Left ventricle myocardium superior (tissue), 1 donor: ENCODE measurements at regions not wholly inside any gene's neighbourhood (a gene's known extent, or its start where the extent isn't known, plus 50 kb on each side); places are given as distances from the start of the nearest gene placed in this dataset.
A peak's percentile ranks its signal among the peaks of the same experiment; 100 is the strongest.

Experiments
- ATAC-seq: fragments of 200-7000 bp; cut with Tn5 transposase; one replicate; pipeline ENCODE4 v1.9.1; 2020; ENCODE audit warnings: mild to moderate bottlenecking, moderate library complexity
- DNase-seq: peaks from one replicate; pipeline ENCODE4 v3.0.0-alpha.2; 2020
- intact Hi-C: fragments of 100-400 bp; cut with micrococcal nuclease; formaldehyde crosslinking; loops from one replicate; pipeline ENCODE4 v1.11.0; 2022
- donor health status: DM: no; HTN: yes; CAD: no; lungs with severe emphysema.

- intact Hi-C loops: no loop called here
- ATAC-seq (peak; percentile 44), DNase-seq (no peak)
These were observed 317.5 kb upstream of the SLCO3A1 start for GRCh38 chr15:91535856-91536500.

GRCh38 chr15:91537856-91538255, 315.7 kb upstream of the SLCO3A1 start:
- DNase-seq (no peak), ATAC-seq (no peak)
- intact Hi-C loops: no loop called here

GRCh38 chr15:91538782-91539181, 314.7 kb upstream of the SLCO3A1 start:
- DNase-seq: no peak
- ATAC-seq: no peak
- intact Hi-C loops: no loop called here

- DNase-seq (no peak), ATAC-seq (no peak)
- intact Hi-C loops: no loop called here
These were observed 312.2 kb upstream of the SLCO3A1 start for GRCh38 chr15:91541286-91541685.

GRCh38 chr15:91542226-91542625, 311.3 kb upstream of the SLCO3A1 start:
- DNase-seq (no peak), ATAC-seq (peak; percentile 24)
- intact Hi-C loops: no loop called here

DNA sequence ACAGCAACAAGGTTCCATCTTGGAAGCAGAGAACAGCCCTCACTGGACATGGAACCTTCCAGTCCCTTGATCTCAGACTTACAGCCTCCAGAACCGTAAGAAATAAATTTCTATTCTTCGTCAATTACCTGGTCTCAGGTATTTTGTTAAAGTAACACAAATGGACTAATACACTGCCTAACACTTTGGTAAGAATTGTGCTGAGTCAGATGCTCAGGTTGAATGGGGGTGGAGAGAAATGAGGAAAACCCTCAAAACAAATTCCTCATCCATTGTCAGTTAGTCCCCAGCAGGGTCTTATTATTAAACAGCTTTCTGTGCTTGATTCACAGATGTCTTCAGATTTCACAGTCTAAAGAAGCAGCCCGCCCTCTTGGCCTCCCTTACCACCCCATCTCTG, 306.2 kb upstream of the SLCO3A1 start:
- no peak for ATAC-seq
- DNase-seq: no peak
- intact Hi-C loops: no loop called here

DNA sequence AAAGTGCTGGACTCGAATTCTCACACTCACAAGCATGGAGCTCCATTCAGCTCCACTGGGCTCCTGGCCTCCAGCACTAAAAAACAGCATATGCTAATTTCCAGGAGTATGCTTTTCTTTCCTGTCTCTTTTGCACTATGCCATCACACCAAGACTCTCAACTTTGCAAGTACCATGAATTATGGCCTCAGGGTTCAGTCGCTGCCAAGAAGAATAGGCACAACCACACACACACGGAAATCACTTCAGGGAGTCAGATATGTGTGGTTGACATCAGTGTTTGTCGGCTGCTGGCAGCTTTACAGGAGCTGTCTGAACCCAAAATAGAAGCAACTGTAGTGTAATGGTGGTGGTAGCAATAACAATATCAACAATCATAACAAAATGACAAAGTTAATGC, 305.0 kb upstream of the SLCO3A1 start:
- peak; percentile 72 for DNase-seq
- intact Hi-C loops: no loop called here

DNA sequence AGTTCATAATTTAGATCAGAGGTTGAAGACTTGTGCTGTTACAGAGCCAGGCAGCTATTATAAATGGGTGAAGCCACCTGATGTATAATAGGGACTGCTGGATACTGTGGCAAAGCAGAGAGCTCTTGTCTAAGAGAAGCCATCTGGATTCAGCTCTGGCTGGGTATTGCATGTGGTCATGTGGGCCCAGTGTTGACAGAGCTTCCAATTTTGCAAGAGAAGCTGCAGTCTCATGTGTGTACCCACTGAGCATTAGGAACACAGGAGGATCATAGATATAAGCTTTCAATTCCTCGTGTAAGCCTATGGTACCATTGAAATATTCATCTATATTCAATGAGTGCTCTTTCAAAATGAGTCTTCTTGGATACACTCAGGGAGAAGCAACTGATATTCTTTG, 303.9 kb upstream of the SLCO3A1 start:
- ATAC-seq (peak; percentile 30), DNase-seq (no peak)
- intact Hi-C loops: no loop called here

More for the DNA sequence above, 305.0 kb upstream of the SLCO3A1 start:
- peak; percentile 91 for ATAC-seq

DNA sequence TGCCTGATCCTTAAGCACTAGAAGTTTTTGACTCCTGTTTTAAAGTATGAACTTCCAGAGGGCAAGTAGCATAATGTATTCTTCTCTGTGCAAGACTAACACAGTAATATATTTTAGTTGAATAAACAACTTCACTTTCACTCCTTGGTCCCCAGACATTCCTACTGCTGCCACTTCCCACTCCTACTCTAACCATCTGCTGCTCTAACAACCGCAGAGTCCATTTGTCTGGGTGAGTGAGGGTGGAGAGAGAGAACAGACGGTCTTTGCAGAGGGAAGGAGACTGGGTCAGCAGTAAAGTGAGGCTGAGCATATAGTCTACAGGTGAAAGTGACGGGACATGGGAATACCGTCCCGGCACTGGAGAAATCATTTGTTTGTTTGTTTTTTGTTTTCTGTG, 301.0 kb upstream of the SLCO3A1 start:
- DNase-seq (no peak), ATAC-seq (peak; percentile 37)
- intact Hi-C loops: no loop called here

- ATAC-seq: no peak
- intact Hi-C loops: no loop called here
These were observed 300.2 kb upstream of the SLCO3A1 start for GRCh38 chr15:91553196-91553854.

DNA sequence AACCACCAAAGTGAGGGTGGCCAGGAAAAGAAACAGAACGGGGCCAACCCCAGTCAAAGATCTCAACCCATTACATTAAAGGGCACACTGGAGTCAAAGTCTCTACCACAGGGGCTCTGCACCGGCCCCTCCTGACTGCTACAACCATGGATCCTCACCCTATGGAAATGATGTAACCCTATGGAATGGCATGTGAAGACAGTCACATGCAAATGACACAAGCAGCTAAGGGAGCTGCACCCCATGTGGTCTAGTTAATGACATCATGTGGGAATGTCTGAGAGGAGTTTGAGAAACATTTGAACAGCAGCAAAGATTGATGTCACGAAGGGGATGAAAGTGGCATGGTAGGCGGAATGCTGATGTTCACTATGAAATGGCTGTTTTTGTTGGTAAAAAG, 298.2 kb upstream of the SLCO3A1 start:
- intact Hi-C loops: no loop called here
- ATAC-seq: no peak
- no peak for DNase-seq

More at GRCh38 chr15:91553196-91553854, 300.2 kb upstream of the SLCO3A1 start:
- DNase-seq: no peak

DNA sequence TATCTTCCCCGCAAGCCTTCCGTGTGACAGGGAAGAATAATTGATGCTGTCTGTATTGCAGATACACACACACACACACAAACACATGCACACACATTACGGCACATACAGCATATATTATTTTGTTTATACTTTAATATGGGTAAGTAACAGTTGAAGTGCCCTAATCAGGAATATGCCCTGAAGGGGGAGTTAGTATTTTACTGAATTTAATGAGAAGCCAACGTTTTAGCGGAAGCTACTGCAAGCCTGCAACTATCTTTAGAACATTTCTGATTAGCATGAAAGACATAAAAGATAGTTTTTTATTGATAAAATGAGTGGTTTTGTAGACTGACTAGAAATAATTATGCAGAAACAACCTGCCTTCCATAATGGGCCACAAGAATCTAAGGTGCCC, 296.6 kb upstream of the SLCO3A1 start:
- intact Hi-C loops: no loop called here
- ATAC-seq (no peak), DNase-seq (no peak)

DNA sequence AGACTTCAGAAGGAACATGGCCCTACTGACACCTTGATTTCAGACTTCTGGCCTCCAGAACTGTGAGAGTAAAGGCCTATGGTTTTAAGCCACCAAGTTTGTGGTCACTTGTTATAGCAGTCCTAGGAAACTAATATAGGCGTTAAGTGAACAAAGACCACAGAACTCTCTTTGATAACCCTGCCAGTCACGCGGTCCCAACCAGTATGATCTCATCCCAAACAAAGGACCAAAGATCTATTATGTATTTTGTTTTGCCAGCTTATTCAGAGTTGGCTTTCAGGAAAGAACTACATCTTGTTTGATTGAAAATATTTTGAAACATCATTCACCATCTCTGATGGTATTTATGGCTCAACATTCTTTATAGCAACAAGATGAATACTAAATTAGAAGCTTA, 294.4 kb upstream of the SLCO3A1 start:
- intact Hi-C loops: no loop called here
- ATAC-seq: no peak

DNA sequence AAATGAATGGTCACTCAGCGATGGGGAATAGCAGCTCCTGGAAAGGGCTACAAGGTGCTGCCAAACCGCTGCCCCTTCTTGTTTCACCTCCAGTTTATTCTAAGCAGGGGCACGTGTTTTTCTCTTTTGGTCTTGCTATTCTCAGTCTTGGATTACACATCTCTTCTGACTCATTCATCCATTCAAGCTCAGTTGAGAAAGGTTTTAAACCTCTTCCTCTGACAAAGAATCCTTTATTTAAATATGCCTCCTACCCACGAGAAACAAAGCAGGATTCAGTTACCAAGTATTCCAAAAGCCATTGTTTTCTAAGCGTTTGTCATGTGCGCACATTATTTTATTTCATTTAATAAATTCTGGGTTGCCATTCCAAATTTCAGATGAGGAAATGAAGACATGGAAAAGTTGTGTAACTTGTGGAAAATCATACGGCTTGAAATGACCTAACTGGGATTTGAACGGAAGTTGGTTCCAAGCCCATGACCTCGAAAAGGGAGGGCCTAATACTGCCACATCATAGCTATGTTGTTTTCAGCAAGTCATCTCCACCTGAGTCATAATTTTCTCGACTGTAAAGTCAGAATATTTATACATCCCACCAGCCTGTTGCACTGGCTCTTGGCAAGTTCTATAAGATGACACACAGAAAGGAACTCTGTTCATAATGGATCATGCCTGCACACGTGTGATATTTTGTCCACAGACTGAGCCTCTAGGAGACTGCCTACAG, 292.0 kb upstream of the SLCO3A1 start:
- peak; percentile 90 for ATAC-seq
- DNase-seq: no peak
- intact Hi-C loops: no loop called here

More for the DNA sequence above, 294.4 kb upstream of the SLCO3A1 start:
- no peak for DNase-seq

DNA sequence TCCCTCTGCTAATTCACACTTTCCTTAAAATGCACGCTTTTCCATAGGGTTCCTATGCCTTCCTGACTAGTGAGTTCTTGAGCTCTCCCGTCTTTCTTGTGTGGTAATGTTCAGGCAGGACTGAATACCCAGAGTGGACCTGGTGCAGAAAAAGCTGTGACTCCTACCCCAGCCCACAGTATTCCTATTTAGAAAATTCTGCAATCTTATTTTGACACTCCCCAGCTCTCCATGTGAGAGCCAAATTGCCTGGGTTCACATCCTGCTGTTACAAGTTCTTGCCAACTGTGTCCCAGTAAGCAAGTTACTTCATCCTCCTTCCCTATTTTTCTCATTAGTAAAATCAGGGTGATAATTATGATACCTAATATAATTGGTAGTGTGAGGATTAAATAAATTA, 290.8 kb upstream of the SLCO3A1 start:
- intact Hi-C loops: no loop called here
- DNase-seq (no peak), ATAC-seq (peak; percentile 77)

DNA sequence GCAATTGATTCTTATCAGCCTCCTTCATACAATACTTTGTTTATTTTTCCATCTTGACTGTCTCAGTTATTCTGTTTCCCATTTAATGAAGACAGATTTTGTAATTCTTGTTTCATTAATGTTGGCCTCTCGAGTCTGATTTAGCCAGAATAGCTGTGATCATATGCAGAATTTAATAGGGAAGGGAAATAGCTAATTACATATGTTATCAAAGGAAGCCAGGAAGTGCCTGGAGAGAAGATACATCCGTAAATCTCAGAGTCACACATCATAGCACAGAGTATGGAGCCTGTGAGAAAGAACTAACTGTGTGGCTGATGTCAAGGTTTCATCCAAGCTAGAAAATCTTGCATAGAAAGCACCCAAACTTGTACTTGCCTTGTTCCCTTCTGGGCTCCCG, 288.9 kb upstream of the SLCO3A1 start:
- ATAC-seq (no peak), DNase-seq (no peak)
- intact Hi-C loops: no loop called here

DNA sequence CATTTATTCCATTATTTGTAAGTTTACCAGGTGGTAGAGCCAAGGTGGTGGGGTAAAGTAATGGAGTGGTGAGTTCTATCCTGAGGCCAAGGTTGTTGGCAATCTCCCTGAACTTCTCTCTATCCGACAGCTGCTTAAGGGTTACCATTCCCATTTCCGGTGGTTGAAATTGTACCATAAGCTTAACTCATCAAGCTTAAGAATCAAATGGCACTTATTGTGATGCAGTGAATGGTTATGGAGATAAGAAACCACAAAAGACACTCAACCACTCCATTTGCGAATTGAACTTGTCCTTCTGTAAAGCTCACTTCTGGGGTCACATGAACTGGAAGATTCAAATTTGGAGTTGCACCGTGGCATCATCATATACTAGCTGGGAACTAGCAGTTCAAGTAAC, 287.4 kb upstream of the SLCO3A1 start:
- intact Hi-C loops: no loop called here
- no peak for DNase-seq
- no peak for ATAC-seq

DNA sequence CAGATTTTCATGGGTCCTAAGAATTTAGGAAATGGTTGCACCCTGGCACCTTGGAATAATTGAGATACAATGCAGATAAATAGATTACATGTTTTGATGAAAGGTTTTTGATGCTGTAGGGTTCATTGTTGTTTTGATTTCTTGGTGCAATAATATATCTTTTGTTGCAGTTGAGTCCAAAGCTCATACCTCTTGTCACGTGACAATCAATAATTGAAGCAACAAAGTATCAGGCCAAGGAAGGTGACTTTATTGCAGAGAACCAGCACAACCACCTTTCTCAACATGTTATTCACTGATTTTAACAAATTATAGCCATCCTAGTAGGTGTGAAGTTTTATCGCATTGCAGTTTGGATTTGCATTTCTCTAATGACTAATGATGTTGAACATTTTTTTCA, 285.5 kb upstream of the SLCO3A1 start:
- no peak for DNase-seq
- intact Hi-C loops: no loop called here
- ATAC-seq: no peak

DNA sequence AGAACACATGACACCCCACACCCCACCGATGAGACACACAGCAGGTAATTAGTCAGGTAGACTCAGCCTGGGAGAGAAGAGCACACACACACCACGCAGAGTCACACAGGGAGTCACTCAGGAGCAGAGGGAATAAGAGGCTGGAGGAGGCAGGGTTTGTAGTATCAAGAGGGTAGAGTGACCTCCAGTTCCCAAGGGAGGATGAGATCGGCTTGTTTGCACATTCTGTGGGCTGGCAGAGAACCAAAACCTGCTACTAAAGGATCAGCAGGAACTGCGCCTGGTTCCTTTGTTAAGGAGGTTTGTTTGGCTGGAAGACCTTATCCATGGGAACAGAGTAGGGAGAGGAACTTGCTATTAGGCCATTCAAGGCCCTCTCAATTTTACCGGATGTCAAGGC, 281.4 kb upstream of the SLCO3A1 start:
- DNase-seq (no peak), ATAC-seq (peak; percentile 12)
- intact Hi-C loops: no loop called here

GRCh38 chr15:91576096-91576495, 277.4 kb upstream of the SLCO3A1 start:
- ATAC-seq (no peak), DNase-seq (no peak)
- intact Hi-C loops: no loop called here

DNA sequence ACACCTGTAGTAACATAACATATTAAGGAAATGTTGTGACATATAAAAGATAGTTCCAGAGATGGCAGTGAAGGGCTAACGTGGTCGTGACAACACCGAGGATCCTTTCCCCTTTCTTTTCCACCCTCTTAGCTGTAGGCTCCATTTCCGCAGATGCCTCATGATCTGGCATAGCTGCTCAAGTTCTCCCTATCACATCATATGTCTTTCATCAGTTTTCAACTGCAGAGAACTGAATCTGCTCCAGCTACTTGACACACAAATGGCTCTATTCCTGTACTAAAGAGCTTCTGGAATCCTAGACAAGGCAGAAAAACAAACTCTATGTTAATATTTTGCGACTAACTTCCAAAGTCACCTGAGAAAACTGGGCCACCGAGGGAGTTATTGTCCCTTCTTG, 275.0 kb upstream of the SLCO3A1 start:
- ATAC-seq (peak; percentile 37), DNase-seq (no peak)
- intact Hi-C loops: no loop called here
